ENCODE measurements at regions not wholly inside any gene's neighbourhood (a gene's known extent, or its start where the extent isn't known, plus 50 kb on each side); places are given as distances from the start of the nearest gene placed in this dataset.

DNA sequence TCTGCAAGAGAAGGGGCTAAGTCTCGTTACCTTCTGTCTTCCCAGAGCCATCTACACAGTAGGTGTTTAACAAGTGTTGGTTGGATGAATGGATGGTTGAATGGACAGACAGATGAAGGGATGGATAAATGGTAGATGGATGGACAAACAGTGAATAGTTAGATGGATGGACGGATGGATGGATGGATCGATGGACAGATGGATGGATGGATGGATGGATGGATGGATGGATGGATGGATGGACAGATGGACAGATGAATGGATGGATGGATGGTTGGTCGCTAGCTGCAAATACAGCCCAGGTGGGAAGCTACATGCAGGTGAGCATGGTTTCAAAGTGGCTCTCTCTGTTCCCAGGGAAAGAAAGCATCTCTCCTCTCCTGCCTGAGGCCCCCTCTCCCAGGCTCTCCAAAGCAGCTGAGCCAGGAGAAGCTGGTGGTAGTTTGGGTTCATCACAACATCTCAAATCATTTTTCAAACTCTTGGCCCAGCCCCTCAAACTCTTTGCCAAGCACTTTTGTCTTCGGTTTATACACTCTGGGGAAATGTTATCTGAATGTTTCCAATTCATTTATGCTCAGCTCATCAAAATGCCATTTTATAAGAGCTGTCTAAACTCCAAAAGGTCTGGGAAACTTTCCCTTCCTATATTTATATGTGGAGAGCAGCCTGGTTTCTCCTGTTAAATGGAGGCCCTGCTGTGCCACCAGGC is 192.7 kb downstream of the ANAPC1 start:
- DNase-seq (ENCODE audit: low spot score): no peak

DNA sequence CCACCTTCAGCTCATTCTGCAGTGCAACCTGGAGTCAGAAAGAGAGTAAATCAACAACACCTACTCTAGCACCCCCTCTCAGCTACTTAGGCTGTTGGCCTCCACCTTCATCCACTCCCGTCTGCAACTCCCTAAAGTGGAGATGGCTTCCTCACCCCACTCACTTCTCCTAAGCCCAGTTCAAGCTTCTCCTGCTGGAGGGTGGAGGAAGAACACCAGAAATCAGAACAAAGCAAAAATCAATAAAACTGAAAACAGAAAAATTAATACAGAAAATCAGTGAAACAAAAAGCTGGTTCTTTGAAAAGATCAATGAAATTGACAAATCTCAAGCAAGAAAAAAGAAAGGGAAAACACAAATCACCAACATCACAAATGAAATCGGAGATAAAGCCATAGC is 191.7 kb downstream of the ANAPC1 start:
- no peak for DNase-seq (ENCODE audit: low spot score)

- DNase-seq (ENCODE audit: low spot score): peak; percentile 94
These were observed 189.3 kb downstream of the ANAPC1 start for GRCh38 chr2:111694700-111695101.

GRCh38 chr2:111695441-111696007 is 188.5 kb downstream of the ANAPC1 start:
- no peak for DNase-seq (ENCODE audit: low spot score)

GRCh38 chr2:111696226-111696625 is 187.8 kb downstream of the ANAPC1 start:
- no peak for DNase-seq (ENCODE audit: low spot score)

- no peak for DNase-seq (ENCODE audit: low spot score)
These were observed 186.4 kb downstream of the ANAPC1 start for GRCh38 chr2:111697560-111697959.

DNA sequence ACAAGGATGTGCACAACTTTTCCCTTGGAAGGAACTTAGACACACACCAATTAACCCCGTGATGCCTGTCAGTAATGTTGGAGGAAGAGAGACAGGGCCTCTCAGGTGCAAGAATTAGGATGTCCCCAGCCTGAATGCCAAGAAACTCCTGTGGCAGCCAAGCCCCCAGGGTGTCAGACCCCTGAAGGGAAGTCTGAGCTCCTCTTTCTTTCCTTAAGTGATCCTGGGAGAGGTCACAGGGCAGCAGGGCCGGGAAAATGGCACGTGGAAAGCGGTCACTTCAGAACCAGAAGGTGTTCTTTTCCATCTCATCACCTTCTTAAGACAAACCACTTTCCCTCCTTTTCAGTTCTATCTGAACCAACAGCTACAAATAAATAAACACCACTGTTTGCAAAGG is 185.9 kb downstream of the ANAPC1 start:
- no peak for DNase-seq (ENCODE audit: low spot score)

DNA sequence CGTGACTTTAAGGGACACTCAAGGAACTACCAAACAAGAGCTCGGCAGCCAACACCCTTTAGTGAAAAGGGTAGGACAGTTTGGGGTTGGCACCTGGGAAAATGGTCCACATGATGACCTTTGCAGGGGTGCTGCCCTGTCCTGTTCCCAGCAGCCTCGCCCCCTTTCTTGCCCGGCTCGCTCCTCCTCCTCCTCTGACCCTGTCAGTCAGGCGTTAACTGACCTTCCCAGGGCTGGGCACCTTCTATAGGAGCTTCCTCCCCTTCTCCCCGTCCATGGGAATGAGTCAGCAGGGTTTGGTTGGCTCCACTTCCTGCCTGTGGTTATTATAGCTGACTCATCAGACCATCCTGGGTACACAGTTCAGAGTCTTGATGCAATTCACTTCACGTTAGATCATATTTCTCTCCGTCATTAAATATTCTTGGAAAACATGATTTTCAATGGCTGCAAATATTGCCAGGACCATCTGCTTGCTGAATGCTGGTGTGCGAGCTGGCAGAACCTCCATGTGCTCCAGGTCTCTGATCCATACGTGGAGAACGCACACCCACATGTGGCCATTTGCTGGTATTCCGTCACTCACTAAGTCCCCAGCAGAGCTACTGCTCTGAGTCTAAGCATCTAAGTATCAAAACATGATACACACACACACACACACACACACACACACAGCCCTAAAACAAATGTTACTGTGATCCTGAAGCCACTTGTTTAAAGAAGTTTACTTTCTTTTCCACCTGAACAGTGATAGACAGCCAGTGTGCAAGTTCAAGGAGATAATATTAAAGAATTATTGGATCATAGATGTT is 185.0 kb downstream of the ANAPC1 start:
- DNase-seq (ENCODE audit: low spot score): peak; percentile 99

DNA sequence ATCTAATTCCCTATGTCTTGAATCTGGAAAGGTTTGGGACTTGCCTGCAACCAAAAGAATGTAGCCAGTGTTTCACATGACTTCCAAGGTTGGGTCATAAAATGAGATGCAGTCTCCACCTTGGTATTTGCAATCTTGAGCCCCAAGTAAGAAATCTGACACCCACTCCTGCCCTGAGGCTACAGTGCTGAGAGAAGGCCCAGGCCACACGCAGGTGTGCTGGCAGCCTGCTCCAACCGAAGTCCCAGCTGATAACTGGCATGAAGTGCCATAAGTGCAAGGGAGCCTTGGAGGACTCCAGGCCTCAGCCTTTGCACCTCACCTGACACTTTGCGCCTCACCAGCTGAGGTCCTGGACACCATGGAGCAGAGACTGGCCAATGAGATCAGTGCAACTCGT is 182.7 kb downstream of the ANAPC1 start:
- DNase-seq (ENCODE audit: low spot score): no peak

- DNase-seq (ENCODE audit: low spot score): no peak
These were observed 182.2 kb downstream of the ANAPC1 start for GRCh38 chr2:111701798-111702118.

DNA sequence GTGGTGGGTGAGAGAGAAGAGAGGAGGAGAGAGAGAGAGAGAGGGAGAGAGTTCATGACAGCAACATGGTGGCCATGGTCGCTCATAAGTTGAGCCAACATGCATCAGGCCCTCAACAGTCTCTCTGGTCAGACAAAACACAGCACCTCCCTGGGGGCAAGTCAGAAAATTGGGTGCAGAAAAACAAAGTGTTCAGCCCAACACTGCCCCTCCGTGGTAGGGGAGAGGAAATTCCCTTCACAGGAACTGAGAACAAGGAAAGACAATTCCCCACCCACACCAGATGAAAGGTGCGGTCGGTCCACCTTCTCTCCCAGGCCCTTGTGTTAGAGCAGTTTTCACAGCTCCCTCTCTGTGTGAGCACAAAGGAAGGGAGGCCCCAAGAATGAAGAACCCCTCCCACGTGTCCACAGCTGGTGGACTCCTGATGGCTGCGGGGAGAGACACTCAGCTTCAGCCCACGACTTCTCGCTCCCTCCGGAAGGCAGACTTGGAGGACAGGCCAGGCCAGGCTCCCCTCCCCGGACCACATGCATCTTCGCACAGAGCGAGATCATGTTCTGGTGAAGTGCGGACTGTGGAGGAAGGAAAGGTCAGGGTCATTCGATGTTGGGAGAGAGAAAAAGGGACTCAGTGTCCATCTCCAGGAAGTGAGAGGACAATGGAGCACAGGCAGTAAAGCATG is 181.7 kb downstream of the ANAPC1 start:
- DNase-seq (ENCODE audit: low spot score): peak; percentile 76

GRCh38 chr2:111702804-111703196 is 181.2 kb downstream of the ANAPC1 start:
- no peak for DNase-seq (ENCODE audit: low spot score)

DNA sequence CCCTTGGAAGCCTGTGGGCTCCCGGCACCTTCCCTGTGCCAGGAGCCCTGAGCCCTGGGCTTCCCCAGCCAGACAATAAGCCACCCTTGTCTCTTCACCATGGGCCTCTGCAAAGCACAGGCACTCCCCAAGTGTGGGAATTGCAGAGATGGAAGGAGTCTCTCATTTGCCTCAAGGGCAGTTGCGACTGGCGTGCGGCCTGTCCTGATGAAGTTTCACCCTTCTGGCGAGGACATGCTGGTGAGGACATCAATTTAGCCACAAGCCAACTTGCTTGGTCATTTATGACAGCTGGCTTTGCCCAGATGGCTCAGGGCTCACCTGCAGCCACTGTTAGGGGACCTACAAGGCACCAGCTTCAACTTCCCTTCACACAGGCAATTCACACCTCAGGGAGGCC is 180.2 kb downstream of the ANAPC1 start:
- DNase-seq (ENCODE audit: low spot score): no peak

DNA sequence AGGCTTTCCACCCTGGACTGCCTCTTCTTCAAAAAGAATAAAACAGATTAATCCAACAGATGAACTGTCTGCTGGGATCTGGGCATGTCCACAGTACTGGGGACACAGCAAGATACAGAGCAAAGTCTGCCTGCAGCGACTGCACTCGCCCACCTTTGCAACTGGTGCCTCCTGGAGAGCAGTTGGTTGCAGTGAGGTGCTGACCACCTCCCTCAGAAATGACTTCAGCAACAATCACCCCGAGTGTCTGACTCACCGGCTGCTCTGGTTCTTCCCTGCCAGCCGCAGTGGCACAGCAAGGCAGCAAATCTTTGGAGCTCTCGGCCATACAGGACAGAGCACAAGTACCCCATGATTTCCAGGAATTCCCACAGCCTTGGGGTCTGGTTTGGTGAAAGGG is 179.7 kb downstream of the ANAPC1 start:
- peak; percentile 90 for DNase-seq (ENCODE audit: low spot score)

GRCh38 chr2:111705239-111705638 is 178.8 kb downstream of the ANAPC1 start:
- no peak for DNase-seq (ENCODE audit: low spot score)

- DNase-seq (ENCODE audit: low spot score): peak; percentile 99
These were observed 178.2 kb downstream of the ANAPC1 start for GRCh38 chr2:111705711-111706336.

- DNase-seq (ENCODE audit: low spot score): no peak
These were observed 177.5 kb downstream of the ANAPC1 start for GRCh38 chr2:111706481-111707001.

DNA sequence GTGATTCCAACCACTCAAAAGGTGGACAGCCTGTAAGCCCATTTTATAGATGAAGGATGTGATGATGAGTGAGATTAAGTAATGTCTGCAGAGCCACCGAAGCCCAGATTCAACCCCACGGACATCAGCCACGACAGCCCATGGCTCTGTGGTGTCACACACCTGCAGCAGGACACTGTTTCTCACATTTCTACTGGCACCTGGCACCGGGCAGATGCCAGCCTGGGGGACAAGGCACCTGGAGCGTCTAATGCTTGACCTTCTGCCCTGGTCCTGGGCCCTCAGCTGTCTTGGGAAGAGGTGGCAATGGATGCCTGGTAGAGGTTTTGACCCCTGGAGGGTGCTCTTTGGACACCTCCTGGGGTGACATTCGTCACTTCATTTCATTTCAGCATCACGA is 176.3 kb downstream of the ANAPC1 start:
- no peak for DNase-seq (ENCODE audit: low spot score)

GRCh38 chr2:111708476-111709180 is 175.4 kb downstream of the ANAPC1 start:
- DNase-seq (ENCODE audit: low spot score): peak; percentile 53

- DNase-seq (ENCODE audit: low spot score): no peak
These were observed 174.7 kb downstream of the ANAPC1 start for GRCh38 chr2:111709321-111709720.

GRCh38 chr2:111710085-111710484 is 173.9 kb downstream of the ANAPC1 start:
- DNase-seq (ENCODE audit: low spot score): no peak
